DMS53 treated with DMSO at 0.1 percent for 48 hours (cell line): ENCODE measurements at regions not wholly inside any gene's neighbourhood (a gene's known extent, or its start where the extent isn't known, plus 50 kb on each side); places are given as distances from the start of the nearest gene placed in this dataset.

Experiments used
- DNase-seq: peaks from one replicate; lab custom pipeline; 2025; ENCODE audit not compliant: unreplicated experiment; lab: John Stamatoyannopoulos, UW

DNA sequence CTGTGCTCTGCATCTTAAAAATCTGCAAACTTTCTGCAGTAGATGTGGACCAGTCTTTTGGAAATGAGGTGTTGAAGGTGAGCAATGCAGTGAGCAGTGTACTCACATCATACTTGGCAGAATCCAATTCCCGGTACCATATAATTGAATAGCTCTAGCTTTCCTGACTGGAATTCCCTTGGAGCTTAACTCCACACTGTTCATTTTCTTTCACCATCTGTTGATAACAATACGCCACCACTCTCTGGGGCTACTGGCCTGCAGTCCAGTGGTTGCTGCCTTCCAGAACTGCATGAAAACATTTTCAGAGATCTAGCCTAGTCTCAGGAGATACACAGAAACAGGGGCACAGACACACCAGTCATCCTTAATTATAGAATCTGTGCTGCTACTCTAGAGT is 820.0 kb upstream of the NXPH2 start:
- DNase-seq, result no peak

DNA sequence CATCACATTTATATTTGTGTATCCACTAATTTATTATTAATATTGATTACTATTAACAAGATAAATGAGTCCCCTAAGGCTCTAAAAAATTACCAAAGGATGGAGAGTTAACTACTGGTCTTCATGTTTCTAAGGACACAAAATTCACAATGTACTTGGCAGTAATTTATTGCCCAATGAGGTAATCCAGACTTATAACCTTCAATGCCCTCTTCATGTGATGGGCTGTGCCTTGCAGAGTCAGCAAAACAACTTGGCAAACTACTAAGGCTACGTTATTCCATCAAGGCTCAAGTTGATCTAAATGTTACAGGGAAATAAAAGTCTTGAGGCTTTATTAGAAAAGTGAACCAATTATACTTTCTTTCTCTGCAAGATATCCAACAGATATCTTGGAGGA is 804.9 kb upstream of the NXPH2 start:
- no peak for DNase-seq

DNA sequence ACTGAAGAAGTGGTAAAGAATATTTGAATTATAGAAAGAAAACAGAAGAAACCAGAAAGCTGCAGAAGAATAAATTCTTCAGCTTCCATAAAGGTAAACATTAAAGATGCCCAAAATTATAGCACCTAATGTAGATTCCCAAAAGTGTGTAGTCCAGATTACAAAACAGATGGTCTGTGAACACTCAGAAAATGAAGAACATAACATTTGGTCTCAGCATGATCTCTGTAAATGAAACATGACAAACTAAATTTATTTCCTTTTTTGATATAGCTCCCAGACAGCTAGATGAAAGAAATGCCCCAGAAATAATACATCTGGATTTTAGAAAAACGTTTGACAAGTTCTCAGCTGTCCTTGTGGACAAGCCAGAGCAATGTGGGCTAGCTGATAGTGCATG is 794.2 kb upstream of the NXPH2 start:
- DNase-seq, result no peak

DNA sequence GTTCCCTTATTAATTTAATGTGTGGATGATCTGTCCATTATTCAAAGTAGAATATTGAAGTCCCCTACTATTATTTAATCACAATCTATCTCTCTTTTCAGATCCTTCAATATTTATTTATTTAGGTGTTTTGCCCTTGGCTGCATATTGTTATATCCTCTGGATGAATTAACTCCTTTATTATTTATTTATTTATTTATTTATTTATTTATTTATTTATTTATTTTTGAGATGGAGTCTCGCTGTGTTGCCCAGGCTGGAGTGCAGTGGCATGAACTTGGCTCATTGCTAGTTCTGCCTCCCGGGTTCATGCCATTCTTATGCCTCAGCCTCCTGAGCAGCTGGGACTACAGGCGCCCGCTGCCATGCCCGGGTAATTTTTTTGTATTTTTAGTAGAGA is 776.6 kb upstream of the NXPH2 start:
- no peak for DNase-seq

DNA sequence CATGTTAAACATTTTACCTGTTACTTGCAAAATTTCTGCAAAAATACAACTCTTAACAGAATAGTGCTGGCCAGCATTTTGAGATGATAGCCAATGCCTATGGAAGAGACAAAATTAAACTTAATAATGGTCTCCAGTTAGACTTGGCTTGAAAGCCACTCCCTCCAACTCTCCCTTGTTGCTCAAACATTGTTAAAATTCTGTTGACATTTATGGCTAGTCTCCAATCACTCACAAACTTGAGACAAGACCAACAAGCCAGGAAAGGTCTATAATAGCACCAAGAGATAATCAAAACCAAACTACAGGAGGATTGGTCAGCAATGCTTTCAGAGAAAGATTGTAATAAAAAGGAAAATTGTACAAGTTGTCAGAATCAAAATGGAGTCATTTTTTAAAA is 770.7 kb upstream of the NXPH2 start:
- DNase-seq, result no peak

GRCh38 chr2:139550341-139550740 is 770.2 kb upstream of the NXPH2 start:
- DNase-seq, result no peak

DNA sequence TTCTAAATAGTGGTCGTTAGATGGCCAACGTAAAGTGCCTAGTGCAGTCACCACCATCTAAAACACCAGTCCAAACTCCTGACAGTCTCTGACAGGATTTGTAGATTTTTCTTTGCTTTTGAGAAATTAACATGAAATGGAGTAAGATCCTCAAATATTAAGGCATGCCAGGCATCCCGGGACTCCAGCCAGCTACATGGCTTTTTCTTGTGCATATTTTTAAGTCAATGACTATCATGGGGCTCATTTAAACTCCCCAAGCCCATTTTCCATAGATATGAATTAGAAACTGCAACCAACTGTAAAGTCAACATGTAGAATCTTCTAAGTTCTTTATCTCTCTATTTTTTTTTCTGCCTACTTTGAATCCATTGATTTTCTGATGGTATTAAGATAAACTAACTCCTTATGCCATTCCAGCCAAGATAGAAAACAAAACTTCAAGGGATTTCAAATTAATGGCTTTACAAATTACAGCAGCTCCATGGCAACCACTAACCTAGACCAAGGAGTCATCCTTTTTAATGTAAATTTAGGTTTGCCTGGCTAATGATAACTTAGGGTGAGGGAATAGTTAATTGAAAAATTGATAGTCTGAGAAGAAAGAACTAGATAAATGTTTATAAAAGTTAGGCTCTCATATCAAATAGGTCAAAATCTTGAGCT is 764.1 kb upstream of the NXPH2 start:
- DNase-seq, result no peak

GRCh38 chr2:139538332-139539020 is 758.3 kb upstream of the NXPH2 start:
- peak; percentile 4 for DNase-seq

DNA sequence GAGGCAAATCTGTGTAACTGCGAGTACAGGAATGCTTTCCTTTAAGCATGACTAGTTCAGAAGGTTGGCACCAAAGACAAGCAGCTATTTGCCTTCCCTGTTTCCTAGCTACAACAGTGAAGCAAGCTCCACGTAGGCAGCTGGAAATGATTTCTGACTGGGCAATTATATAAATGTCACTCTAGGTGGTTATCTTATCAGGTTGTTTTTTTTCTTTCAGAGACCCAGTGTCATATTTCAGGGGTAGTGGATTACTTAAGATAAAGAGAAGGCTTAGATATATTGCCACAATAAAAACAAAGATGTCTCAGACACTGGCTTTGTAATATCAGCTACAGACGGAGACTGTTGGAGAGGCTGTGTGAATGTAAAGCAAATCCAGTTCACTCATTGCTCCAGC is 748.9 kb upstream of the NXPH2 start:
- DNase-seq, result no peak

- no peak for DNase-seq
These were observed 746.6 kb upstream of the NXPH2 start for GRCh38 chr2:139526781-139527180.

- DNase-seq, result no peak
These were observed 738.1 kb upstream of the NXPH2 start for GRCh38 chr2:139518321-139518720.

DNA sequence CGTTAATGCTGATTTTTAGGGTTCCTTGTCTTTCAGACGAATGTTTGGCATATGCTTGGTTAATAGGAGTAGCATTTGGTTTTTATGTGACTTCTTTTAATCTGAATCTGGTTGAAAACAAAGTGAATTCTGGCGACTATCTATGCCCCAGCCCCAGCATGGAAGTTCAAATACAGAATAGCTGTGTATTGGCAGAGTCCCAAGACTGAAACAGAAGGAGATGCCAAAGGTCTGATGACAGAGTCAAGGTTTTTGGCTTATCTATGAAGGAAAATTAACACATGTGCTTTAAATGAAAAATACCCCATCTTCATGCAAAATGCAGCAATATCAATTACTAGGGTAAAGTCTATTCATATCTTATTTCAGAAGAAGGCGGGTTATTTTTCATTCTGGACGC is 734.8 kb upstream of the NXPH2 start:
- no peak for DNase-seq

DNA sequence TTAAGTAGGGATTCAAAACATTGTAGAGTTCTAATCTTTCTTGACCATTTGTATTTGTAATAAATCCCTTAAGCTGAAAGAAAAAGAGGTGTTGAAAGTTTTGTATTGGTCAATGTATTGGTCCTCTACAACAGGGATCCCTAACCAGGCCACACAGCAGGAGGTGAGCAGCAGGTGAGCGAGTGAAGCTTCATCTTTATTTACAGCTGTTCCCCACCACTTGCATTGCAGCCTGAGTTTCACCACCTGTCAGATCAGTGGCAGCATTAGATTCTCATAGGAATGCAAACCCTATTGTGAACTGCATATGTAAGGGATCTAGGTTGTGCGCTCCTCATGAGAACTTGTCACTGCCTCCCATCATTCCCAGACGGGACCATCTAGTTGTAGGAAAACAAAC is 715.7 kb upstream of the NXPH2 start:
- no peak for DNase-seq

DNA sequence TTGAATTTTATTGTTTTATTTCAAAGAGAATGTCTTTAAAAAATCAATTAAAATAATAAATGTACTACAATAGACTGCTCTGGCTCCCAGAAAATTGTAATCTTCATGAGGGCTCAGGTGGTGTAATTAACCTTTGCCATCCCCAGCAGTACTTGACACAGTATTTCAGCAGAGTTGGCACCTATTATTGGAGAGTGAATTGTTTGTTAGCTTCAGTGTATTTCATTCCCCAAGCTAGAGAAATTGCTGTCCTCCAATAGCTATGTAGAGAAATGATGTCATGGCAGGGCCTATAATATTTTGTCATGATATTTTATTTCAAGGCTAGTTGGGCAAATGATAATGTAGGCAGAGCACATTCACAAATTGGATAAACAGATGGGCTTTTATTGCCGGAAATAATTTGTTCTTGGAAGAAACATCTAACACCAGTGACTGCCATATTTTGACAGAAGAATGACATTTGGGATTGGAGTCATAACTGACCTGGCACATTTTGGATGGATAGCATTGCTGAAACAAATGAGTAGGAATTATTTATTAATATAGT is 712.0 kb upstream of the NXPH2 start:
- DNase-seq, result no peak

- DNase-seq, result no peak
These were observed 700.0 kb upstream of the NXPH2 start for GRCh38 chr2:139480161-139480650.

DNA sequence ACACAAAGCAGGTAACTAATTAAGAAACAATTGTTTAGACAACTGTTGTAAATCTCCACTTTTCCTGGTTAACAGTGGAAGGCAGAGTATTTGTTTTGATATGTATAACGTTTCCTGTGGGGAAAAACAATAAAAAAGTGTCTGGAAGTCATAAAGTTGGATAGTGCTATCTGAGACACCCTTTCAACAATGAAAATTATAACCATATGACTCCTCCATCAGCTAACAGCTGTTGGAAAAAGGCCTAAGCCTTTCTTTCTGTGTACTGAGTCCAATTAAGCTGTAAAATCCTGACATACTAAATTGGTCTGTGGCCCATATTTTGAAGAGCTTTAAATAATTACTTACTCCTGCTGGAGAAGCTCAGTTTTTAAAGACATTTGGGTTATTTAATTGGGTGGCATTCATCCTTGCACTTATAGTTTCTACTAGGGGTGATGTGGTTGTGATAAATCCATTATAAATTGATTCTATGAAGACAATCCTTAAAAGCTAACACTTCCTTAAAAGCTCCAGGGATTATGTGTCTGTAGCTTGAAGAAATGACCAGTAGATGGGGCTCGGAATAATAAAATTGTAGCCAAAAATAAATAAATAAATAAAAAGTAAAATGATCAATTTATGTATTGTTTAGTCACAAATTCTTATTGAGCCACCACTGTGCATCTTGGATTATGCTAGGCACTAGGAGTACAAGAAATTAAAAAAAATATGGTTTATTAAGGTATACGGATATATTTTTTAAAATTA is 698.1 kb upstream of the NXPH2 start:
- no peak for DNase-seq

DNA sequence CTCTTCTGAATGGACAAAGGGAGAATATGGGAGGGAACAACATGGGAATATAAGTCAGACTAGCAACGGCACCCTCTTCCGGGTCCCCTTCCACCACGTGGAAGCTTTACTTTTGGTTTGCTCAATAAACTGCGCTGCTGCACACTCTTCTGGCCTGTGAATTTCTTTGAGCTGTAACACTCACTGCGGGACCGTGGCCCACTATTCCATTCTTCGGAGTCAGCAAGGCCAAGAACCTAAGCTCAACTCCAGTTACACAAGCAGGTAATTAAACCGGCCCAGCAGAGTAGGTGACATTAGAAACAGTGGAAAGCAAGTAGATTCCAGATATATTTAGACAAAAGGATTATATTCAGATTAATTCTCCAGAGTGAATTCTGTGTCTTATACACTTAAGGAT is 697.4 kb upstream of the NXPH2 start:
- no peak for DNase-seq

DNA sequence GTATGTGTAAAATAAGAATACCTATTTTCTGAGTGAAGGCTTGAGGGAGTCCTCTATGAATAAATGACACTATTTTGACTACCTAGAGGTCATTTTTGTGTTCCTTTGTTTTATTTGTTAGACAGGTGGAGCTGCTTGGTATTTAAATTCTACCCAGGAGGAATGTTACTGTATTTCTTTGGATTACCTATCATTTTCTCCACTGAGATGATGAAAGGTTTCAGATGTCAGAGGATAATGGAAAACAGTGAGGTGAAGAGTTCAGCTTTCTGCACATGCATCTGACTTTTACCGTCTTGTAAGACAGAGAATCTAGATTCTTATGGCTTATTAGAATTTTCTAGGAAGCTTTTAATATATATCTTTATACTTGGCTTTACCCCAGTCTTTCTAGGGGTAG is 689.8 kb upstream of the NXPH2 start:
- DNase-seq, result no peak

GRCh38 chr2:139465789-139466188 is 685.6 kb upstream of the NXPH2 start:
- DNase-seq, result no peak

- no peak for DNase-seq
These were observed 677.7 kb upstream of the NXPH2 start for GRCh38 chr2:139457873-139458272.

GRCh38 chr2:139454251-139454650 is 674.1 kb upstream of the NXPH2 start:
- no peak for DNase-seq

DNA sequence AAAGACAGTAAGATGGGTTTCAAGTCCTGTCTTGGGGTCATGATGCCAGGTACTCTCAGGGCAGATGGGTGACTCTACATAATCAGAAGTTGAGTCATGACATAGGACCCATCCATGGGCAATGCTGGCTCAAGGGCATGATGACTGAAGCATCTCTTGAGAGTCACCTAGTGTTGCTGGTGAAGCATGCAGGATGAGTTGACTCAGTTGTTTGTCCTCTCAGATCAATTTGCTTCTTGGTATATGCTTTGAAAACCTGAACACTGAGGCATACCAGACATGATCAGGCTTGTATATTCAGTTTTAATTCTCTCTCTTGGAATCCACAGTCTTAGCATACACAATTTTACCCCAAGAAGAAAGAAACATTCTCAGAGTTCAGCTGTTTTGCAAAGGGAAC is 658.9 kb upstream of the NXPH2 start:
- peak; percentile 5 for DNase-seq
